ENCODE measurements at regions not wholly inside any gene's neighbourhood (a gene's known extent, or its start where the extent isn't known, plus 50 kb on each side); places are given as distances from the start of the nearest gene placed in this dataset.

GRCh38 chr17:77070888-77071279, 69.9 kb upstream of the SEC14L1 start:
- TF ChIP-seq POLR2AphosphoS5 (IDR thresholded peaks at IDR 0.05) (no peak), POLR2A (IDR thresholded peaks at IDR 0.05) (no peak)
